ENCODE measurements at regions not wholly inside any gene's neighbourhood (a gene's known extent, or its start where the extent isn't known, plus 50 kb on each side); places are given as distances from the start of the nearest gene placed in this dataset.

DNA sequence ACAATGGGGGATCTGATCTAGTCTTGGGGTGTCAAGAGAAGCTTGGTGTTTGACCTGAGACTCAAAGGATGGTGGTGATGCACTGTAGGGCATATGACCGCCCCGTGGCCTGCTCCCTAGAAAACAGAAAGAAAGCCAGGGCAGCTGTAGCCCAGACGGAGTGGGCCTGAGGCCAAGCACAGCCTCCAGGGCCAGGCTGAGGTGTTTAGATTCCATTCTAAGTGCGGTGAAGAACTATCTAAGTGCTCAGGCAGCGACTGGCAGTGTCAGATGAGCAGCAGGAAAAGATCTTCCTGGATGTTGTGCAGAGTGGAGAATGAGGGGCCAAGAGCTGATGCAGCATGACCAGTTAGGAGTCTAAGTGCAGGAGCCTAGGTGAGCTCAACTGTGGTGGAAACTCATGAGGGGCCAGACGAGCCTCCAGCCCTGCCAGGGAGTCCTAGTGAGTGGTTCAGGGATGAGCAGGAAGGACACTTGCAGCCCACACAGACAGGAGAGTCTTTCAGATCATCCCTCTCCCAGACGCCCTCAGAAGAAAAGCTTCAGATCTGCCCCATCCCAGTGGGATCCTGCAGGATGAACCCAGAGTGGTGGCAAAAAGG, 314.2 kb upstream of the CCL2 start:
- TF ChIP-seq, protein P1, sequence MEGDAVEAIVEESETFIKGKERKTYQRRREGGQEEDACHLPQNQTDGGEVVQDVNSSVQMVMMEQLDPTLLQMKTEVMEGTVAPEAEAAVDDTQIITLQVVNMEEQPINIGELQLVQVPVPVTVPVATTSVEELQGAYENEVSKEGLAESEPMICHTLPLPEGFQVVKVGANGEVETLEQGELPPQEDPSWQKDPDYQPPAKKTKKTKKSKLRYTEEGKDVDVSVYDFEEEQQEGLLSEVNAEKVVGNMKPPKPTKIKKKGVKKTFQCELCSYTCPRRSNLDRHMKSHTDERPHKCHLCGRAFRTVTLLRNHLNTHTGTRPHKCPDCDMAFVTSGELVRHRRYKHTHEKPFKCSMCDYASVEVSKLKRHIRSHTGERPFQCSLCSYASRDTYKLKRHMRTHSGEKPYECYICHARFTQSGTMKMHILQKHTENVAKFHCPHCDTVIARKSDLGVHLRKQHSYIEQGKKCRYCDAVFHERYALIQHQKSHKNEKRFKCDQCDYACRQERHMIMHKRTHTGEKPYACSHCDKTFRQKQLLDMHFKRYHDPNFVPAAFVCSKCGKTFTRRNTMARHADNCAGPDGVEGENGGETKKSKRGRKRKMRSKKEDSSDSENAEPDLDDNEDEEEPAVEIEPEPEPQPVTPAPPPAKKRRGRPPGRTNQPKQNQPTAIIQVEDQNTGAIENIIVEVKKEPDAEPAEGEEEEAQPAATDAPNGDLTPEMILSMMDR (IDR thresholded peaks at IDR 0.05): no peak
- H3K27ac ChIP-seq: no peak overlapping the region
- no peak overlapping the region for H3K4me3 ChIP-seq
- H3K9me3 ChIP-seq: no peaks in the 10 kb centered on the region
- DNase-seq (ENCODE audit: low spot score): no peak
- no peaks in the 10 kb centered on the region for H3K36me3 ChIP-seq
- peaks cover 0 to 2% of the 10 kb centered on the region in 2 donors for H3K4me1 ChIP-seq
- no peaks in the 10 kb centered on the region for H3K27me3 ChIP-seq

DNA sequence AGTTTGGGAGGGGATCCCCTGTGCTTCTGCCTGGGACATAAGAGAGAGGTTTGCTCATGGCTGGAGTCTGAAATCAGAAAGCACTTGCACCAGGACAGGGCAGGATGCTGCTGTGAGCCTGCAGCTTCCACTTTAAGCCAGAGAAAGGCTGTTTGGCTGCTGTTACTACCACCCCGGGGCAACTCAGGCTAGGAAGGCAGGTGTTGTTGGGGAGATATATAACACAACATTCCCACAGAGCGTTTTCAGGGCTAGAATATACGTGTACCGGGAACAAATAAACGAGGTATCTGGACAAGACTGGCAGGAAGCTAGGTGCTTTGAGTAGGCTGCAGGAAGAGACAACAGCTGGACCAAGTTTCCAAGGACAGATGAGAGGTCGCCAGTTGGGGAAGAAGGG, 313.3 kb upstream of the CCL2 start:
- TF ChIP-seq, protein P1 (IDR thresholded peaks at IDR 0.05): no peak
- no peak overlapping the region for H3K4me3 ChIP-seq
- H3K27me3 ChIP-seq: no peaks in the 10 kb centered on the region
- peaks cover 0 to 2% of the 10 kb centered on the region in 2 donors for H3K4me1 ChIP-seq
- no peaks in the 10 kb centered on the region for H3K9me3 ChIP-seq
- H3K27ac ChIP-seq: no peak overlapping the region
- H3K36me3 ChIP-seq: no peaks in the 10 kb centered on the region
- DNase-seq (ENCODE audit: low spot score): no peak

DNA sequence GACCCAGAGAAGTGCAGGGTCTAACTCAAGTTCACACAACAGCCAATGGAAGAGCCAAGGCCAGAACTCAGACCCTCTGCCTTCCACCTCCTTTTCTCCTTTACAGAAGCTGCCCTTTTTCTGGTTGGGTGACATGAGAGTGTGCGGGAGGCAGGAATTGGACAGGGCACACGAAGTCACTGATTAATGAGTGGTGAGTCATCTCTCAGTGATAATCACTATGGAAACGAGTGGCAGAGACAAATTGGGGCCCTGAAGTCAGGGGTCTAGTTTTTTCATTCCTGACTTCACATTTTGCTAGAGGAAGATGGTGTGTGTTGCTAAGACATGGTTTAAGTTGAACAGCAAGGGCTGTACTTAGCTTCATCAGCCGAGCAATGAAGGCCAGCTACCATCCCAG, 312.7 kb upstream of the CCL2 start:
- peaks cover 0 to 2% of the 10 kb centered on the region in 2 donors for H3K4me1 ChIP-seq
- H3K4me3 ChIP-seq: no peak overlapping the region
- TF ChIP-seq, protein P1 (IDR thresholded peaks at IDR 0.05): no peak
- H3K9me3 ChIP-seq: no peaks in the 10 kb centered on the region
- no peak overlapping the region for H3K27ac ChIP-seq
- no peaks in the 10 kb centered on the region for H3K36me3 ChIP-seq
- no peak for DNase-seq (ENCODE audit: low spot score)
- no peaks in the 10 kb centered on the region for H3K27me3 ChIP-seq

DNA sequence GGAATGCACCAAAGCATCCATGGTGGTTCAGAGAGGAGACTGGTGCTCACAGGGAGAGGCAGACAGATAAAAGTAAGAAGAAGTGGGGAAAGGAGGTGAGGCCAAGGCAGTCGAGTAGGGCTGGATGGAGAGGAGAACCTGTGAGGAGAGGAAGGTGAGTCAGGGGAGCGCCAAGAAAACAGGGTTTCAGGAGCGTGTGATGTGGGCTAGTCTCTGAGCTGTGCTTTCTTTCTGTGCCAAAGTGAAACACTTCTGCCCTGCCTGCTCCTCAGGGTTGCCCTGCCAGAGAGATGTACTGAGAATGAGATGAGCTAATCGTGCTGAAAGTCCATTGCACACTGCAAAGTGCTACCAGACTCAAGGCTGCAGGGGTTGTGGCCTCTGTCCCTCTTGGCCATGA, 310.7 kb upstream of the CCL2 start:
- no peak overlapping the region for H3K4me3 ChIP-seq
- H3K9me3 ChIP-seq: no peaks in the 10 kb centered on the region
- no peak for DNase-seq (ENCODE audit: low spot score)
- no peak overlapping the region for H3K27ac ChIP-seq
- no peaks in the 10 kb centered on the region for H3K27me3 ChIP-seq
- no peaks in the 10 kb centered on the region for H3K36me3 ChIP-seq
- TF ChIP-seq, protein P1 (IDR thresholded peaks at IDR 0.05): no peak
- H3K4me1 ChIP-seq: peaks cover 0 to 2% of the 10 kb centered on the region in 2 donors

DNA sequence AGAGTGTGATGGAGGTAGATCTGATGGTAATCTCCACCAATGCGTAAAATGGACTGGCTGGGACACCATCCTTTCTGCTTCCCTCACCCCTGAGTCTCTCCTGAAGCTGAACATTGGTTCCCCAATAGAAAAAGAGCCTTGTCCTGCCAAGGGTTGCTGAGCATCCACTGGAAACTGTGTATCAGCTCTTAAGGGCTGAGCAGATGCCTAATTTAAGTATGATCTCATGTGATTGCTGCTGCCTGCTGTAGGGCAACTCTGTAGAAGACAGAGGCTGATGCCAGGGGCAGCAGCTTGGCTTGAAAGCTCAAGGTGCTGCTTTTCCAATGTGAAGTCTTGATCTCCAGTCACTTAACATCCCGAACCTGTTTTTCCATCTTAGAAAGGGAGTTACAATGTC, 310.3 kb upstream of the CCL2 start:
- TF ChIP-seq, protein P1 (IDR thresholded peaks at IDR 0.05): no peak
- Histone ChIP-seq H3K4me1 (peaks cover 0 to 2% of the 10 kb centered on the region in 2 donors), H3K36me3 (no peaks in the 10 kb centered on the region), H3K9me3 (no peaks in the 10 kb centered on the region), H3K4me3 (no peak overlapping the region), H3K27me3 (no peaks in the 10 kb centered on the region), H3K27ac (no peak overlapping the region)
- no peak for DNase-seq (ENCODE audit: low spot score)
